ENCODE measurements at regions not wholly inside any gene's neighbourhood (a gene's known extent, or its start where the extent isn't known, plus 50 kb on each side); places are given as distances from the start of the nearest gene placed in this dataset.
"Not testable (repeated sequence)": the region's sequence is repeated elsewhere in the genome, so short reads cannot be mapped to it uniquely, and the experiment has no call there.

- DNase-seq = no peak
Measured at GRCh38 chr1:203926025-203926540, 64.7 kb downstream of the SNRPE start.

DNA sequence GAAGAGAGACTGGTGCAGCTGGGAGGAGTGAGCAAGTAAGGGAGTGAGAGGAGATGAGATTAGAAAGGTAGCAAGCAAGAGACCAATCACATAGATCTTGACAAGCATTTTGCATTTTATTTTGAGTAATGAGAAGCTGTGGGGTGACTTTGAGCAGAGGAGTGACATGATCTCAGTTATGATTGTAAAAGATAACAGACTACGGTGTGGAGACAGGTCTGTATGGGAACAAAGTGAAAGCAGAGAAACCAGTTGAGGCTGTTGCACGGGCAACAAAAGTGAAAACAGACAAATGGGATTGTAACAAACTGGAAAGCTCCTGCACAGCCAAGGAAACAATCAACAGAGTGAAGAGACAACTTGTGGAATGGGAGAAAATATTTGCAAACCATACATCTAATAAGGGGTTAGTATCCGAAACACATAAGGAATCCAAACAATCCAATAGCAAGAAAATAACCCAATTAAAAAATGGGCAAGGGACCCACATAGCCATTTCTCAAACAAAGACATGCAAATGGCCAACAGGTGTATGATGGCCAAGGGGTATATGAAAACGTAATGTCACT lies 68.4 kb downstream of the SNRPE start:
- DNase-seq = no peak

DNA sequence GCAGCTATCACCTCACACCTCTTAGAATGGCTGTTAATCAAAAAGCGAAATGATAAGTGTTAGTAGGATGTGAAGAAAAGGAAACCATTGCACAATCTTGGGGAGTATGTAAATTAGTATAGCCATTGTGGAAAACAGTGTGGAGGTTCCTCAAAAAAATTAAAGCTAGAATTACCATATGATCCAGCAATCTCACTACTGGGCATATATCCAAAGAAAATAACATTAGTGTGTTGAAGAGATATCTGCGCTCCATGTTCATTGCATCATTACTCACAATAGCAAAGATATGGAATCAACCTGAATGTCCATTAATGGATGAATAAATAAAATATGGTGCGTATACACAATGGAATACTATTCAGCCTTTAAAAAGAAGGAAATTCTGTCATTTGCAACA lies 68.9 kb downstream of the SNRPE start:
- no peak for DNase-seq

- no peak for DNase-seq
Measured at GRCh38 chr1:203931953-203932352, 70.6 kb downstream of the SNRPE start.

- DNase-seq = no peak
Measured at GRCh38 chr1:203932556-203932955, 71.2 kb downstream of the SNRPE start.

DNA sequence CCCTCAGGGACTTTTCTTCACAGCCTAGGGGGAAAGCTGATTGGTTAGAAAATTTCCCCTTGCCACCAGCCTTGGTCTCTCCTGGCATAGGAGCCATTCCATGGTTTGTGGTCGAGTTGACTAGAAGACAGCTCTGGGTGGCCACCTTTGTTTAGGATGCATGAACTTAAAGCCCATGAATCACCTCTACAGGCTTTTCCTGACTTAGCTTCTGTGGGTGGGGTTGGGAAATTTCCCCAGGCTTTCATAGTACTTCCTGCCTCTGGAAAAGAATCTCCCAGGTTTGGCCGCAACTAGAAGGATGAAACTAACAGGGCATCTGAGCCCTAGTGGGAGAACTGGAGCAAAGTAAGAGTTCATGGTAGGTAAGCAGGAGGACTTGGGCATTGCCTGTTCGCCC lies 72.6 kb downstream of the SNRPE start:
- no peak for DNase-seq

DNA sequence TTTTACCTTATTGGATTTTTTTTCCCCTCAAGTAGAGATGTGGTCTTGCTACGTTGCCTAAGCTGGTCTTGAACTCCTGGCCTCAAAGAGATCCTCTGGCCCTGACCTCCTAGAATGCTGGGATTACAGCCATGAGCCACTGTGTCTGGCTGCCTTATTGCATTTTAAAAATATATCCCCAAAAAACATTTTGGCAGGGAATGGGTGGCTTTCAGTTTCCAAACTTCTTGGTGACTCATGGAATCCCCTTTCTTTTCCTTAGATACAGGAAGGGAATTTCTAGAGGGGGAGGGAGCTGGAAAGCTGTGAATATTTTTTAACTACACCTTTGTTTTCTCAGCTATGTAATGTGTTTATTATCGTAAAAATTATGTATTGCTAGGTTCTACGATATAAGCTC lies 73.3 kb downstream of the SNRPE start:
- no peak for DNase-seq

DNA sequence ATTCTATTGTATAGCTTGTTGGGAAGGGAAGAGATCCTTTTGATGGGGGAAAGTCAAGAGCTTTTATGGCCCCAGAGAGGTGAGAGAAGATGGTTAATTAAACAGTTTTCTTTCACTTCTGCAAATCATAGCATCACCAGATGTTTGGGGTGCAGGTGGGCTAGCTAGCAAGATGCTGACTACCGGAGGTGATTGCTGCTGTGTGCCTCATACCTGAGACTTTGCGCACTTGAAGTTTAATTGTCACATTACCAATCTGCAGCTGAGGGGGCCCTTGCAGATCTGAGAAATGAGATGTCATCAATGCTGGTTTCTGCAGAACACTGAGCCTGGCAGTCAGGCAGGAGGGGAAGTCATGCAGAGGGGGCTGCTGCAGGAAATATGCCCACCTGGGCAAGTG lies 73.9 kb downstream of the SNRPE start:
- DNase-seq = no peak

DNA sequence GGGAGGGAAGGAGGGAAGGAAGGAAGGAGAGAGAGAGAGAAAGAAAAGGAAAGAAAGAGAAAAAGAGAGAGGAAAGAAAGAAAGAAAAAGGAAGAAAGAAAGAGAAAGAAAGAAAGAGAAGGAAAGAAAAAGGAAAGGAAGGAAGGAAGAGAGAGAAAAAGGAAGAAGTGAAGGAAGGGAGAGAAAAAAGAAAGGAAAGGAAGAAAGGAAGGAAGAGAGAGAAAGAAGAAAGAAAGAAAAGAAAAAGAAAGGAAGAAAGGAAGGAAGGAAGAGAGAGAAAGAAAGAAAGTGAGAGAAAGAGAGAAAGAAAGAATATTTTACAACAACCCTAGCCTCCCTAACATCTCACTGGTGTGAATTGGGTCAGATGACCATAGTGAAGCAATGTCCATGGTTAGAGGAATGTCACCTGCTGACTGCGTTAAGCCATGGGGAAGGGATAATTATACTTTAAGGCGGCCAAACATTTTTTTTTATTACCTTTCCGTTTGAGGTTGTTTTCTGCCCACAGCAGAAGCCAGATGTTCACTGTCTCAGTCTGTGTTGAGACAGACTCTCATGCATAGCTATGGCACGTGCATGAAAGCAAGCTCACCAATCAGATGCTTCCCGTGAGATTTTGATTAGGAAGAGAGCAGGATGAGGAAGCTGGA lies 76.4 kb downstream of the SNRPE start:
- no peak for DNase-seq

DNA sequence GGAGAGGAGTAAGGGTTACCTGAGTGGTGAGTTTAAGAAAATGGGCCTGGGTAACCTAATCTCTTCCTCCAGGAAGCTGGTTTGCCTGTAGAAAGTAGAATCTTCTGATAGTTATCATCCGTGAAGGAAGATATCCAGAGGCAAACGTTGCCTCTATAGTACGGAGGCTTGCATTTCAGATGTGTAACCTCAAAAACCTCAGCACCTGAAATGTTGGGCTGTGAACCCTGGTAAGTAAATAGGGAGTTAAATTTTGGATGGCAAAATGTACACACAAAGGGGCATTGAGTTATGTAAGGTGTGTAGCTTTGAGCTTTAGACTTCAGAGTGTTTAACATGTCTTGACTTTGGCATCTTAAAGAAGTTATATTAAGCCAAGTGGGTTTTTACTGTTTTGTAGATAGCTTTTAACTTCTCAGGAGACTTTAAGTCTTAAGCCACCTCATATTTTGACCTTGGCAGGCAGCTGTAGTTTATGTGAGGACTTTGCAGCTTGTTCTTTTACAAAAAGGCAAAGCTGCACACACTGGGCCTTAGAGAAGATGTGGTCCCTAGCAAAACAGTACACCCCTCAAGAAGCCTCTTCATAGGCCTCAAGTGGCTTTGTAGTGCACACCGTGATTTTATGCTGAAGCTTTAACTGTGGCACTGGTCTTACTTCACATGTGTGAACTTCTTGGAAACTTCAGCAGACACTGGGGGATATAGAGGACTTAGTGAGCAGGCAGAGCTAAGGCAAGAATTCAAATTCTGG lies 83.4 kb downstream of the SNRPE start:
- DNase-seq = no peak

DNA sequence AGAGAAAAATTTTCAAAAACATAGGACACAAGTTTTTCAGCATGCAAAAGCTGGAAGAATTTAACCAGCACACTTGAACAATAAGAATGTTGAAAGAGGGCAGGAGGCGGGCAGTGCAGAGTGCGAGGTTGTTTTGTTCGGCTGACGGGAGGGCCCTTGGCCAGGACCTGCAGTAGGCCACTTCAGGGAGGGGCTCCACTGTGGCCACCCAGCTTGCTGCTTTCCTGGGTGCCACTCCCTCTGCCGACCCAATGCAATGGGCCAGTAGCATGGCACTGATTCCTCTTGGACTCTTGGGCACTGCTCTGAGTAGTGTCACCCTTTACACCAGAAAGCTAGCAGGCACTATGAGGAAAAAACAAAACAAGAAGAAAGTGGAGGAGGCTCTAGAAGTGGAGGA lies 92.9 kb downstream of the SNRPE start:
- DNase-seq = no peak

- no peak for DNase-seq
Measured at GRCh38 chr1:203954788-203955552, 93.6 kb downstream of the SNRPE start.

GRCh38 chr1:203968761-203969160 lies 104.2 kb upstream of the SOX13 start:
- DNase-seq = no peak

GRCh38 chr1:203969846-203970245 lies 103.1 kb upstream of the SOX13 start:
- DNase-seq = no peak

DNA sequence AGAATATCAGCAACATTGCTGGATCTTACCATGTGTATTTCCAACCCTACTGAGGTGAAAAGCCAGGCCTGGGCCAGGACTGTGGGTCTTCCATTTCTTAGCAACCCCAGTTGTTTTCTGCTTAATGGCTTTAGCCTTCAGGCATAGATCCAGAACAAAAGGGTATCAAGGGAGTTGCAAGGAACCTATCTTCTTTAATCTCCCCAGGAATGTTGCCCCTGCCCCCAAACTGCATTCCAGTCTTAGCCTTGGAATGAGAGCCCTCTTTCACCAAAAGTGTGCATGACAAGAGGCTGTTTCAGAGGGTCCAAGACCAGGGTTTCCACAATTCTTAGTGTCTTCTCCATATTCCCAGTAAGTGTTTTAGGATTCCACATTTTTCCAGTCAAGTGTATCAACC lies 87.9 kb upstream of the SOX13 start:
- DNase-seq = no peak

DNA sequence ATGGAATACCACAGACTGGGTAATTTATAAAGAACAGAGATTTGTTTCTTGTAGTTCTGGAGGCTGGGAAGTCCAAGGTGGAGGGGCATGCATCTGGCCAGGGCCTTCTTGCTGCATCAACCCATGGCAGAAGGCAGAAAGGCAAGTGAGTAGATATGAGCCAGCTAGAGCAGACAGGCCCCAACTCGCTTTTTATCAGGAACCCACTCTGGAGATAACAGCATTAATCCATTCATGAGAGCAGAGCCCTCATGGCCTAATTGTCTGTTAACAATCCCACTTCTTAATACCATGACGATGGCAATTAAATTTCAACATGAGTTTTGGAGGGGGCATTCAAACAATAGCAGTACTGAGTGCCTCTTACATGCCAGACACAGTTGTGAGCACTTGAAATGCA lies 87.2 kb upstream of the SOX13 start:
- DNase-seq = no peak

- DNase-seq = no peak
Measured at GRCh38 chr1:203986887-203987461, 85.9 kb upstream of the SOX13 start.

DNA sequence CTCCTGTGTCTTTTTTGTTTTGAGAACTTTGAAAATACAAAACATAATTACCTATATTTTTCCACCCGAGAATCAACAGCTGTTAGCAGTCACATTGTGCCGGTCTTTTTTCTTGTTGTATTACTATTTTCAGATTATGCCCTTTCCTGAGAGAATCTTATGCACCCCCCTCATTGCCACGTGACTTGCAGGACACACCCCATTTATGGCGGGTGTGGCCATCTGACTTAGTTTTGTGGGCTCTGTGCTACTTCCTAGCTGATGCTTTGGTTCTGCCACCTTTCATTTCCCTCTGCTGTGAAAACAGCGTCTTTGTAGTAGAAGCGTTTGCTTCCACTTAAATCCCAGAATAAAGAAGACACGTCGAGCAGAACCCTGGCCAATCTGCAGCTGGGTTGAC lies 82.8 kb upstream of the SOX13 start:
- no peak for DNase-seq

DNA sequence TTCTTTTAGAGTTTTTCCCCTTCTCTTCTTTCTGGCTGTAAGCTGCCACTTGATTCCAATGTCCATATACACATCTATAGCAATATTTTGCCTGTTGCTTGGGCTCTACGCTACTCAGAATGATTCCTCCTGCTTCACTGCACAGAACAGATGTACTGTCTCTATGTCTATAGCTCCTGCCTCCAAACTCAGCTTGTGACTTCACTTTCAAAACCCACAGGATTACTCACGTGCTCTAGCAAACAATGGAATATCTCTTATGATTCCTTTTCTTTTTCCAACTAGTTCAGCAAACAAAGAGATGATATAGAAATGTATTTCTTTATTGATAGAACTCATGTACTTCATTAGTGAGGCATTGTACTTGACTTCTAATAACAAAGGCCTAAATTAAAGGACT lies 80.5 kb upstream of the SOX13 start:
- DNase-seq = no peak

GRCh38 chr1:203993256-203993655 lies 79.7 kb upstream of the SOX13 start:
- DNase-seq = no peak

- DNase-seq = no peak
Measured at GRCh38 chr1:203995228-203995627, 77.7 kb upstream of the SOX13 start.

DNA sequence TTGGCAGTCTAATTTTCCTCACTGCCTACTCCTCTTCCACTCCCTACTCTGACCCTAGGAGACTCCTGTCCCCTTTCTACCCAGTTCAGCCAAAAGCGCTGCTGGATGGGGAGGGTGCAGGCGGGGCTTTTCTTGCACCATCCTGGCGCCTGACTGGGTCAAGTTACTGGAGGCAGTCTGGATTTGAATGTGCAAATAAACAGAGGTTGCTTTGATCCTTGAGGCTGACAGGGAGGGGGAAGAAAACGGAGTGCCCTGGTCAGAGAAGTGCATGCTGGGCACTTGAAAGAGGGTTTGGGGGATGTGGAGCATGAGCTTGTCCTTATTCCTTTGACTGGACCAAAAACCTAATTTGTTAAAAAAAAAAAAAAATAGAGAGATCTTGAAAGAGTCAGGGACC lies 76.8 kb upstream of the SOX13 start:
- DNase-seq = peak; percentile 18

DNA sequence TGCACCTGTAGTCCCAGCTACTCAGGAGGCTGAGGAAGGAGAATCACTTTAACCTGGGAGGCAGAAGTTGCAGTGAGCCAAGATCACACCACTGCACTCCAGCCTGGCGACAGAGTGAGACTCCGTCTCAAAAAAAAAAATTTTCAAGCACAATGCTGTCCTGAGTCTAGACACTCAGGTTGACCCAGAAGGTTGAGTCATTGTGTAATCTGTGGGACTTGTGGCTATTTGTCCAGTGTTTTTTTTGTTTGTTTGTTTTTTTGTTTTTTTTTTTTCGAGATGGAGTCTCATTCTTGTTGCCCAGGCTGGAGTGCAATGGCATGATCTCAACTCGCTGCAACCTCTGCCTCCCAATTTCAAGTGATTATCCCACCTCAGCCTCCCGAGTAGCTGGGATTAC lies 74.3 kb upstream of the SOX13 start:
- not testable (repeated sequence) for DNase-seq
